H9 (cell line): ENCODE measurements at regions not wholly inside any gene's neighbourhood (a gene's known extent, or its start where the extent isn't known, plus 50 kb on each side); places are given as distances from the start of the nearest gene placed in this dataset.

ENCODE experiments used
- DNase-seq: peaks from one replicate; pipeline ENCODE4 v3.0.0-alpha.2; 2017
- H2AFZ ChIP-seq: one replicate; pipeline ENCODE4 v1.6.1; 2013; ENCODE audit warnings: mild to moderate bottlenecking, low read length, control low read depth, moderate library complexity
- H2AK5ac ChIP-seq: 2 replicates; pipeline ENCODE4 v1.6.1; 2013; ENCODE audit warnings: low read length, control low read depth, mixed read lengths; ENCODE audit not compliant: insufficient read length
- H2BK120ac ChIP-seq: one replicate; pipeline ENCODE4 v1.6.1; 2013; ENCODE audit warnings: low read depth, mild to moderate bottlenecking, low read length, control low read depth, inconsistent platforms; ENCODE audit not compliant: poor library complexity, severe bottlenecking
- H2BK12ac ChIP-seq: 2 replicates; pipeline ENCODE4 v1.6.1; 2013; ENCODE audit warnings: low read length, control low read depth, mixed read lengths, low read depth; ENCODE audit not compliant: insufficient read length
- H2BK15ac ChIP-seq: 2 replicates; pipeline ENCODE4 v1.6.1; 2013; ENCODE audit warnings: low read depth, low read length, control low read depth
- H2BK20ac ChIP-seq: one replicate; pipeline ENCODE4 v1.6.1; 2013; ENCODE audit warnings: low read depth, mild to moderate bottlenecking, low read length, control low read depth, inconsistent platforms; ENCODE audit not compliant: poor library complexity, severe bottlenecking
- H2BK5ac ChIP-seq: 2 replicates; pipeline ENCODE4 v1.6.1; 2013; ENCODE audit warnings: low read length, control low read depth, mixed read lengths; ENCODE audit not compliant: insufficient read length
- H3K14ac ChIP-seq: 2 replicates; pipeline ENCODE4 v1.6.1; 2013; ENCODE audit warnings: low read length, control low read depth; ENCODE audit not compliant: insufficient read depth
- H3K18ac ChIP-seq: 2 replicates; pipeline ENCODE4 v1.6.1; 2013; ENCODE audit warnings: low read depth, mild to moderate bottlenecking, mixed read lengths, low read length, control low read depth; ENCODE audit not compliant: insufficient read length
- H3K23ac ChIP-seq: 2 replicates; pipeline ENCODE4 v1.6.1; 2013; ENCODE audit warnings: low read length, control low read depth, mixed read lengths, low read depth; ENCODE audit not compliant: insufficient read length
- H3K23me2 ChIP-seq: 2 replicates; pipeline ENCODE4 v1.6.1; 2013; ENCODE audit warnings: low read depth, mild to moderate bottlenecking, mixed read lengths, low read length, control low read depth; ENCODE audit not compliant: insufficient read length, poor library complexity, severe bottlenecking
- H3K27ac ChIP-seq: 2 replicates; pipeline ENCODE4 v1.5.1; 2013; ENCODE audit warnings: low read length, control low read depth, mixed read lengths, low read depth; ENCODE audit not compliant: insufficient read length
- H3K27me3 ChIP-seq: 2 replicates; pipeline ENCODE4 v1.6.1; 2013; ENCODE audit warnings: low read length, control low read depth, inconsistent platforms; ENCODE audit not compliant: insufficient read depth
- H3K4ac ChIP-seq: 2 replicates; pipeline ENCODE4 v1.6.1; 2013; ENCODE audit warnings: low read depth, mild to moderate bottlenecking, control low read depth, inconsistent platforms, low read length, moderate library complexity
- H3K4me1 ChIP-seq: 2 replicates; pipeline ENCODE4 v1.6.1; 2013; ENCODE audit warnings: low read length, control low read depth, inconsistent platforms; ENCODE audit not compliant: insufficient read depth
- H3K4me2 ChIP-seq: 2 replicates; pipeline ENCODE4 v1.6.1; 2013; ENCODE audit warnings: low read length, control low read depth, mixed read lengths; ENCODE audit not compliant: insufficient read length, insufficient read depth
- H3K56ac ChIP-seq: 2 replicates; pipeline ENCODE4 v1.6.1; 2013; ENCODE audit warnings: low read depth, mild to moderate bottlenecking, mixed read lengths, low read length, control low read depth; ENCODE audit not compliant: insufficient read length
- H3K79me1 ChIP-seq: 2 replicates; pipeline ENCODE4 v1.6.1; 2013; ENCODE audit warnings: low read depth, mild to moderate bottlenecking, moderate library complexity, low read length, control low read depth, inconsistent platforms; ENCODE audit not compliant: insufficient read depth, poor library complexity, severe bottlenecking
- H3K79me2 ChIP-seq: 2 replicates; pipeline ENCODE4 v1.6.1; 2013; ENCODE audit warnings: low read length, control low read depth, inconsistent platforms; ENCODE audit not compliant: insufficient read depth
- H3K9ac ChIP-seq: 2 replicates; pipeline ENCODE4 v1.6.1; 2013; ENCODE audit warnings: low read length, control low read depth, mixed read lengths; ENCODE audit not compliant: insufficient read length; ENCODE audit errors: extremely low read depth
- H3K9me3 ChIP-seq: one replicate; pipeline ENCODE4 v1.6.1; 2013; ENCODE audit warnings: low read depth, low read length, inconsistent platforms; ENCODE audit not compliant: control insufficient read depth
- H3T11ph ChIP-seq: one replicate; pipeline ENCODE4 v1.6.1; 2013; ENCODE audit warnings: mild to moderate bottlenecking, low read length, control low read depth, inconsistent platforms
- H4K20me1 ChIP-seq: one replicate; pipeline ENCODE4 v1.6.1; 2013; ENCODE audit not compliant: control insufficient read depth, insufficient read length, insufficient read depth
- H4K5ac ChIP-seq: 2 replicates; pipeline ENCODE4 v1.6.1; 2013; ENCODE audit warnings: low read depth, mild to moderate bottlenecking, mixed read lengths, low read length, control low read depth; ENCODE audit not compliant: insufficient read length
- H4K8ac ChIP-seq: replicated peaks from 2 replicates; pipeline ENCODE4 v1.6.1; 2013; ENCODE audit warnings: low read length, control low read depth, mixed read lengths, low read depth; ENCODE audit not compliant: insufficient read length
- H4K91ac ChIP-seq: 2 replicates; pipeline ENCODE4 v1.6.1; 2013; ENCODE audit warnings: low read depth, mild to moderate bottlenecking, moderate library complexity, mixed read lengths, low read length, control low read depth; ENCODE audit not compliant: insufficient read length
- H3K27ac Mint-ChIP-seq, 3 experiments: 2 replicates in 2 of 3; 3 replicates in 1 of 3; pipeline ENCODE4 v1.8.0; 2020 to 2021; ENCODE audit warnings: mixed read lengths in 3 of 3, mild to moderate bottlenecking in 1 of 3, moderate library complexity in 1 of 3
- H3K27me3 Mint-ChIP-seq: 2 replicates; pipeline ENCODE4 v1.8.0; 2021; ENCODE audit warnings: low read depth, mild to moderate bottlenecking, moderate library complexity, mixed read lengths
- H3K36me3 Mint-ChIP-seq, 3 experiments: 2 replicates in 2 of 3; 3 replicates in 1 of 3; pipeline ENCODE4 v1.8.0; 2020 to 2021; ENCODE audit warnings: low read depth in 3 of 3, mixed read lengths in 3 of 3; ENCODE audit not compliant: insufficient read depth in 1 of 3
- H3K4me1 Mint-ChIP-seq, 2 experiments: 2 replicates each; pipeline ENCODE4 v1.8.0; 2020; ENCODE audit warnings: mixed read lengths in 2 of 2
- H3K4me3 Mint-ChIP-seq, 2 experiments: 2 replicates in 1 of 2; 3 replicates in 1 of 2; pipeline ENCODE4 v1.8.0; 2020 to 2021; ENCODE audit warnings: mild to moderate bottlenecking in 2 of 2, mixed read lengths in 2 of 2, moderate library complexity in 1 of 2
- H3K9me3 Mint-ChIP-seq, 2 experiments: 2 replicates in 1 of 2; 3 replicates in 1 of 2; pipeline ENCODE4 v1.8.0; 2020; ENCODE audit warnings: mild to moderate bottlenecking in 2 of 2, mixed read lengths in 2 of 2, moderate library complexity in 1 of 2
- CTCF ChIP-seq: fragments of 200-600 bp; sonication (generic); conservative IDR thresholded peaks from 3 replicates; pipeline ENCODE4 v1.8.0; 2021; ENCODE audit warnings: antibody characterized with exemption, mild to moderate bottlenecking
- WGBS: extraction: QIAGEN DNeasy Blood & Tissue Kit; methylation state at CpG from one replicate; pipeline ENCODE4 v1.1.7; 2013; ENCODE audit warnings: missing lambda C conversion rate, low lambda C conversion rate, mixed read lengths; ENCODE audit not compliant: insufficient read length; ENCODE audit errors: extremely low coverage; 5-methylcytosine and 5-hydroxymethylcytosine counted together

- Histone ChIP-seq H4K91ac (no peak overlapping the region), H2AK5ac (no peak overlapping the region), H3K9ac (no peak overlapping the region), H2AFZ (no peak overlapping the region), H4K8ac (no peak overlapping the region), H4K5ac (no peak overlapping the region), H3K27me3 (peaks cover 17% of the 10 kb centered on the region), H3K14ac (no peak overlapping the region), H2BK20ac (no peak overlapping the region), H3K79me1 (no peaks in the 10 kb centered on the region), H3K4me1 (peaks cover 7% of the 10 kb centered on the region; the same call in 1 of the 2 replicates), H3K4me2 (no peak overlapping the region), H2BK15ac (no peak overlapping the region), H3K56ac (no peak overlapping the region), H3K18ac (no peak overlapping the region), H3K23ac (no peak overlapping the region), H2BK12ac (no peak overlapping the region), H3K79me2 (no peaks in the 10 kb centered on the region), H2BK120ac (no peak overlapping the region), H3K27ac (no peak overlapping the region), H3K23me2 (no peaks in the 10 kb centered on the region), H3T11ph (no peak overlapping the region), H4K20me1 (no peaks in the 10 kb centered on the region), H3K4ac (no peak overlapping the region), H3K9me3 (no peaks in the 10 kb centered on the region), H2BK5ac (no peak overlapping the region)
- no peak for TF ChIP-seq CTCF
- no peak overlapping the region; a peak in 1 of 7 replicates for H3K27ac Mint-ChIP-seq
- H3K4me1 Mint-ChIP-seq, result peaks cover 18 to 19% of the 10 kb centered on the region in 2 experiments
- H3K27me3 Mint-ChIP-seq, result peaks cover 93% of the 10 kb centered on the region
- DNase-seq, result peak; percentile 14
- no peaks in the 10 kb centered on the region; a peak in 1 of 7 replicates for H3K36me3 Mint-ChIP-seq
- H3K9me3 Mint-ChIP-seq, result peaks cover 0 to 7% of the 10 kb centered on the region in 2 experiments; a peak in 1 of 5 replicates
- WGBS, result no CpG with 5 or more reads among the region's 9 CpGs
- H3K4me3 Mint-ChIP-seq, result no peak overlapping the region
Measured at GRCh38 chr5:171627936-171628632, 157.5 kb upstream of the SMIM23 start.
